Fibroblast of lung (primary cell): ENCODE measurements at regions not wholly inside any gene's neighbourhood (a gene's known extent, or its start where the extent isn't known, plus 50 kb on each side); places are given as distances from the start of the nearest gene placed in this dataset.

Source experiments
- DNase-seq, 2 donors: peaks; one replicate each; pipeline versions ENCODE4 v3.0.0 to v3.0.0-alpha.2; 2010; ENCODE audit warnings: low read depth in 2 of 2
- H2AFZ ChIP-seq: 2 replicates; pipeline ENCODE4 v1.5.1; 2012; ENCODE audit warnings: low read length, control low read depth, inconsistent platforms
- H3K27ac ChIP-seq: 2 replicates; pipeline ENCODE4 v1.5.1; 2011; ENCODE audit warnings: low read length, control low read depth; ENCODE audit not compliant: insufficient read depth
- H3K27me3 ChIP-seq: 2 replicates; pipeline ENCODE4 v1.5.1; 2011; ENCODE audit warnings: mild to moderate bottlenecking, low read length; ENCODE audit not compliant: control insufficient read depth, insufficient read depth
- H3K36me3 ChIP-seq: 2 replicates; pipeline ENCODE4 v1.5.1; 2011; ENCODE audit warnings: low read length; ENCODE audit not compliant: control insufficient read depth, insufficient read depth
- H3K4me1 ChIP-seq: 2 replicates; pipeline ENCODE4 v1.5.1; 2011; ENCODE audit warnings: low read length; ENCODE audit not compliant: control insufficient read depth, insufficient read depth; ENCODE audit errors: extremely low read depth
- H3K4me2 ChIP-seq: 2 replicates; pipeline ENCODE4 v1.5.1; 2011; ENCODE audit warnings: low read length, control low read depth; ENCODE audit not compliant: insufficient read depth; ENCODE audit errors: extremely low read depth
- H3K4me3 ChIP-seq, 4 experiments: fragments of 200-600 bp in 1 of 4; sonication (generic) in 1 of 4; replicated peaks in 1 of 4; 2 replicates each; pipeline ENCODE4 v1.5.1; 2011 to 2016; ENCODE audit warnings: low read length in 4 of 4, low read depth in 3 of 4, mild to moderate bottlenecking in 3 of 4, control low read depth in 2 of 4, inconsistent platforms in 1 of 4, mixed read lengths in 1 of 4; ENCODE audit not compliant: insufficient read depth in 1 of 4; ENCODE audit errors: control extremely low read depth in 1 of 4
- H3K79me2 ChIP-seq: 2 replicates; pipeline ENCODE4 v1.5.1; 2012; ENCODE audit warnings: mild to moderate bottlenecking, low read length, inconsistent platforms; ENCODE audit not compliant: control insufficient read depth, insufficient read depth
- H3K9ac ChIP-seq: 2 replicates; pipeline ENCODE4 v1.5.1; 2011; ENCODE audit warnings: mild to moderate bottlenecking, low read length, control low read depth; ENCODE audit not compliant: insufficient read depth
- H3K9me3 ChIP-seq: 2 replicates; pipeline ENCODE4 v1.5.1; 2012; ENCODE audit warnings: low read depth, low read length; ENCODE audit not compliant: control insufficient read depth, insufficient read depth
- H4K20me1 ChIP-seq: 2 replicates; pipeline ENCODE4 v1.5.1; 2011; ENCODE audit warnings: low read length; ENCODE audit not compliant: control insufficient read depth, insufficient read depth; ENCODE audit errors: extremely low read depth
- CTCF ChIP-seq, 2 donors: IDR thresholded peaks in 1 of 2; conservative IDR thresholded peaks in 1 of 2; 1 replicate in 1 of 2; 2 replicates in 1 of 2; pipeline ENCODE4 v1.5.1; 2011 to 2012; ENCODE audit warnings: low read length in 2 of 2, control low read depth in 1 of 2, inconsistent platforms in 1 of 2, low read depth in 1 of 2, mild to moderate bottlenecking in 1 of 2
- EZH2 ChIP-seq: IDR thresholded peaks from 2 replicates; pipeline ENCODE4 v1.5.1; 2012; ENCODE audit warnings: low read length, control low read depth, mild to moderate bottlenecking; ENCODE audit errors: missing control alignments

- Histone ChIP-seq H3K79me2 (no peaks in the 10 kb centered on the region), H3K4me3 (no peak overlapping the region), H3K9ac (no peak overlapping the region), H2AFZ (no peak overlapping the region), H3K36me3 (no peaks in the 10 kb centered on the region), H4K20me1 (no peaks in the 10 kb centered on the region), H3K27ac (no peak overlapping the region), H3K27me3 (no peaks in the 10 kb centered on the region), H3K4me1 (no peaks in the 10 kb centered on the region), H3K4me2 (no peak overlapping the region), H3K9me3 (no peaks in the 10 kb centered on the region)
- DNase-seq: peak in 1 of 2 donors; percentile 0
- TF ChIP-seq EZH2: no peak
Observed at GRCh38 chr9:12274577-12274976, 418.6 kb upstream of the TYRP1 start.

GRCh38 chr9:12276505-12276904 is 416.7 kb upstream of the TYRP1 start:
- Histone ChIP-seq H3K4me2 (no peak overlapping the region), H3K79me2 (no peaks in the 10 kb centered on the region), H3K4me3 (no peak overlapping the region), H3K4me1 (no peaks in the 10 kb centered on the region), H3K9ac (no peak overlapping the region), H2AFZ (no peak overlapping the region), H3K9me3 (no peaks in the 10 kb centered on the region), H3K36me3 (no peaks in the 10 kb centered on the region), H4K20me1 (no peaks in the 10 kb centered on the region), H3K27me3 (no peaks in the 10 kb centered on the region), H3K27ac (no peak overlapping the region)
- DNase-seq: no peak
- TF ChIP-seq CTCF (conservative IDR thresholded peaks at IDR 0.05 in 1 of 2, IDR thresholded peaks at IDR 0.05 in 1 of 2; ENCODE audit: low read depth in 1 of 2, low read length in 2 of 2) (no peak), EZH2 (no peak)

- H2AFZ ChIP-seq: no peak overlapping the region
- DNase-seq: no peak
- H3K27ac ChIP-seq: no peak overlapping the region
- H4K20me1 ChIP-seq: no peaks in the 10 kb centered on the region
- no peaks in the 10 kb centered on the region for H3K36me3 ChIP-seq
- no peak for TF ChIP-seq EZH2
- TF ChIP-seq CTCF (conservative IDR thresholded peaks at IDR 0.05 in 1 of 2, IDR thresholded peaks at IDR 0.05 in 1 of 2; ENCODE audit: low read depth in 1 of 2, low read length in 2 of 2): no peak
- no peak overlapping the region for H3K9ac ChIP-seq
- H3K4me3 ChIP-seq: no peak overlapping the region
- H3K4me1 ChIP-seq: no peaks in the 10 kb centered on the region
- H3K27me3 ChIP-seq: no peaks in the 10 kb centered on the region
- H3K4me2 ChIP-seq: no peak overlapping the region
- no peaks in the 10 kb centered on the region for H3K79me2 ChIP-seq
- H3K9me3 ChIP-seq: no peaks in the 10 kb centered on the region
Observed at GRCh38 chr9:12289711-12290110, 403.5 kb upstream of the TYRP1 start.
